ENCODE measurements at regions not wholly inside any gene's neighbourhood (a gene's known extent, or its start where the extent isn't known, plus 50 kb on each side); places are given as distances from the start of the nearest gene placed in this dataset.

DNA sequence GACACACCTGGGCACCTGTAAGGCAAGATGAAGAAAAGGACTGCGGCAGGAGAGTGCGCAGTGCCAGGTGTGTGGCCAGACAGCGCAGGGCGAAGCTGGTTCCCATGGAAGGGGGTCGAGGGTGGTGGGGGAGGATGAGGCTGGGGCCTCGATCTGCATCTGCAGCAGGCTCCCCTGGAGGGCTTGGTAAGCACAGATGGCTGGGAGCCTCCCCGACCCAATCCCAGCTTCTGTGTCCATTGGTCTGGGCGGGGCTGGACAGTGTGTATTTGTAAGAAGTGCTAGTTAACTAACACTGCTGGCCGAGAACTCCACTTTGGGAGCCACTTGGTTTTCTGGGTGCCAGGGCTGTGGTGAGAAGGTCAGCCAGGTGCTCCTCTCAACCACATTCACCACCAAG is 385.1 kb upstream of the IRX1 start:
- TF ChIP-seq EZH2phosphoT487 (IDR thresholded peaks at IDR 0.05; ENCODE audit: insufficient read depth, low read depth), result no peak
- no peak for TF ChIP-seq EZH2 (IDR thresholded peaks at IDR 0.05; ENCODE audit: insufficient read depth, poor library complexity, severe bottlenecking)
- Histone ChIP-seq H4K20me1 (ENCODE audit: insufficient read depth) (no peaks in the 10 kb centered on the region), H3K27me3 (replicated peaks; ENCODE audit: insufficient read depth) (no peaks in the 10 kb centered on the region), H3K9ac (no peak overlapping the region), H3K27ac (no peak overlapping the region), H3K79me2 (ENCODE audit: insufficient read depth) (no peaks in the 10 kb centered on the region), H3K36me3 (ENCODE audit: low read depth) (no peaks in the 10 kb centered on the region), H3K9me3 (ENCODE audit: low read depth) (no peaks in the 10 kb centered on the region), H3F3A (ENCODE audit: insufficient read depth) (no peaks in the 10 kb centered on the region), H3K4me2 (ENCODE audit: unreplicated experiment) (no peak overlapping the region), H3K4me3 (no peak overlapping the region), H2AFZ (no peak overlapping the region), H3K4me1 (ENCODE audit: insufficient read depth) (no peaks in the 10 kb centered on the region), H3K9me2 (ENCODE audit: insufficient read depth) (no peaks in the 10 kb centered on the region)
- in situ Hi-C loops (cut with MboI), result no loop called here
- 55 to 59% methylated on average over 8 to 9 of the region's 9 CpGs for WGBS, 2 experiments (ENCODE audit: low coverage in 1 of 2, low lambda C conversion rate in 2 of 2, missing lambda C conversion rate in 2 of 2)
- DNase-seq, result no peak

DNA sequence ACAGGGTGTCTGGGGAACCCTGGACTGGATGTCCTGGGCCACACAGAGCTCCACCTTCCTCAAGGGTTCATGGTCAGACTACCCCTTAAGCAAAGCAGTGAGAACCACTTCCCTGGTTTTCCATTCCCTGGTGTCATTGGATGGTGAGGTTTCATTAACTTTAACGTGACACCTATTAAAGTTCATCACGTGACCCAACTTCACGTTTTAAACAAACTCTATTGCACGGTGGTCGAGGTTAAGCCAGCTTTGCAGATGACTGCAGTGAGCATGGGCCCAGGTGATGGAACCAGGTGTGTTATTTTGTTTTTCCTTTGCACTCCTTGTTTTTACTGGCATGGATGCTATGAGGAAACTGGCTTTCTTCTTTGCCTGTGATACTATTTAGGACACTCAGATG is 385.7 kb upstream of the IRX1 start:
- 11 to 24% methylated on average over 5 of the region's 5 CpGs for WGBS, 2 experiments (ENCODE audit: low coverage in 1 of 2, low lambda C conversion rate in 2 of 2, missing lambda C conversion rate in 2 of 2)
- no peaks in the 10 kb centered on the region for H4K20me1 ChIP-seq (ENCODE audit: insufficient read depth)
- no peak overlapping the region for H2AFZ ChIP-seq
- no peaks in the 10 kb centered on the region for H3K9me2 ChIP-seq (ENCODE audit: insufficient read depth)
- no peaks in the 10 kb centered on the region for H3K27me3 ChIP-seq (replicated peaks; ENCODE audit: insufficient read depth)
- no peaks in the 10 kb centered on the region for H3F3A ChIP-seq (ENCODE audit: insufficient read depth)
- no peaks in the 10 kb centered on the region for H3K4me1 ChIP-seq (ENCODE audit: insufficient read depth)
- no peak overlapping the region for H3K4me3 ChIP-seq
- no peaks in the 10 kb centered on the region for H3K79me2 ChIP-seq (ENCODE audit: insufficient read depth)
- DNase-seq, result no peak
- in situ Hi-C loops (cut with MboI), result no loop called here
- H3K36me3 ChIP-seq (ENCODE audit: low read depth), result no peaks in the 10 kb centered on the region
- H3K9me3 ChIP-seq (ENCODE audit: low read depth), result no peaks in the 10 kb centered on the region
- TF ChIP-seq EZH2 (IDR thresholded peaks at IDR 0.05; ENCODE audit: insufficient read depth, poor library complexity, severe bottlenecking) (no peak), EZH2phosphoT487 (IDR thresholded peaks at IDR 0.05; ENCODE audit: insufficient read depth, low read depth) (no peak)
- no peak overlapping the region for H3K9ac ChIP-seq
- H3K27ac ChIP-seq, result no peak overlapping the region
- no peak overlapping the region for H3K4me2 ChIP-seq (ENCODE audit: unreplicated experiment)

- Histone ChIP-seq H3K27me3 (replicated peaks; ENCODE audit: insufficient read depth) (no peaks in the 10 kb centered on the region; the same call in 1 of the 2 replicates), H3K36me3 (ENCODE audit: low read depth) (no peaks in the 10 kb centered on the region), H3K4me1 (ENCODE audit: insufficient read depth) (no peaks in the 10 kb centered on the region), H3K9ac (no peak overlapping the region), H3K4me2 (ENCODE audit: unreplicated experiment) (no peak overlapping the region), H3K9me2 (ENCODE audit: insufficient read depth) (no peaks in the 10 kb centered on the region), H4K20me1 (ENCODE audit: insufficient read depth) (no peaks in the 10 kb centered on the region), H3F3A (ENCODE audit: insufficient read depth) (no peaks in the 10 kb centered on the region), H3K4me3 (no peak overlapping the region), H3K9me3 (ENCODE audit: low read depth) (no peaks in the 10 kb centered on the region), H2AFZ (no peak overlapping the region), H3K27ac (no peak overlapping the region), H3K79me2 (ENCODE audit: insufficient read depth) (no peaks in the 10 kb centered on the region)
- 44 to 53% methylated on average over 13 of the region's 13 CpGs for WGBS, 2 experiments (ENCODE audit: low coverage in 1 of 2, low lambda C conversion rate in 2 of 2, missing lambda C conversion rate in 2 of 2)
- no peak for DNase-seq
- no peak for TF ChIP-seq EZH2 (IDR thresholded peaks at IDR 0.05; ENCODE audit: insufficient read depth, poor library complexity, severe bottlenecking)
- TF ChIP-seq EZH2phosphoT487 (IDR thresholded peaks at IDR 0.05; ENCODE audit: insufficient read depth, low read depth), result no peak
- in situ Hi-C loops (cut with MboI), result no loop called here
Measured at GRCh38 chr5:3202570-3202969, 393.1 kb upstream of the IRX1 start.

DNA sequence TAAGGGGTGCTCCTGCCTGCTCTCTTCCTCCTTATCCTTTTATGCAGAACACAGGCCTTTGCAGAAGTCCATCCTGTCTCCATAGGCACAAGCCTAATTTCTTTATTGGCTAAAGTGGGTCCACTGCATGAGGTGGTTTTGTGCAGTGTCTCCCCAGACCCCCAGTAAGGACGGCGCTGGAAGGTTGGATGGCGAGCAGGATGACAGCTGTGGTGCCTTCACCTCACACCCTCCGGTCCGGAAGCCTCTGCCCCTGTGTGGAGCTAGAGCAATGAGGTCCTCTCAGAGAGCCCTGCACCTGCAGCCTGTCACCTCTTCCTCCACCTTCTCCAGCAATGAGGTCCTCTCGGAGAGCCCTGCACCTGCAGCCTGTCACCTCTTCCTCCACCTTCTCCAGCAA is 393.7 kb upstream of the IRX1 start:
- no peak overlapping the region for H3K4me3 ChIP-seq
- no peaks in the 10 kb centered on the region for H3F3A ChIP-seq (ENCODE audit: insufficient read depth)
- no peaks in the 10 kb centered on the region for H3K36me3 ChIP-seq (ENCODE audit: low read depth)
- no peak overlapping the region for H2AFZ ChIP-seq
- DNase-seq, result no peak
- no peaks in the 10 kb centered on the region for H3K9me2 ChIP-seq (ENCODE audit: insufficient read depth)
- no peaks in the 10 kb centered on the region for H3K9me3 ChIP-seq (ENCODE audit: low read depth)
- no peak overlapping the region for H3K27ac ChIP-seq
- no peaks in the 10 kb centered on the region for H3K79me2 ChIP-seq (ENCODE audit: insufficient read depth)
- no peak for TF ChIP-seq EZH2 (IDR thresholded peaks at IDR 0.05; ENCODE audit: insufficient read depth, poor library complexity, severe bottlenecking)
- no peak for TF ChIP-seq EZH2phosphoT487 (IDR thresholded peaks at IDR 0.05; ENCODE audit: insufficient read depth, low read depth)
- in situ Hi-C loops (cut with MboI), result no loop called here
- no peak overlapping the region for H3K9ac ChIP-seq
- WGBS, 2 experiments (ENCODE audit: low coverage in 1 of 2, low lambda C conversion rate in 2 of 2, missing lambda C conversion rate in 2 of 2), result 62 to 68% methylated on average over 5 to 6 of the region's 6 CpGs
- no peak overlapping the region for H3K4me2 ChIP-seq (ENCODE audit: unreplicated experiment)
- H4K20me1 ChIP-seq (ENCODE audit: insufficient read depth), result no peaks in the 10 kb centered on the region
- no peaks in the 10 kb centered on the region; the same call in 1 of the 2 replicates for H3K27me3 ChIP-seq (replicated peaks; ENCODE audit: insufficient read depth)
- no peaks in the 10 kb centered on the region for H3K4me1 ChIP-seq (ENCODE audit: insufficient read depth)

GRCh38 chr5:3201121-3201520 is 394.5 kb upstream of the IRX1 start:
- H3K9me2 ChIP-seq (ENCODE audit: insufficient read depth), result no peaks in the 10 kb centered on the region
- no peaks in the 10 kb centered on the region for H3K4me1 ChIP-seq (ENCODE audit: insufficient read depth)
- no peak for TF ChIP-seq EZH2phosphoT487 (IDR thresholded peaks at IDR 0.05; ENCODE audit: insufficient read depth, low read depth)
- TF ChIP-seq EZH2 (IDR thresholded peaks at IDR 0.05; ENCODE audit: insufficient read depth, poor library complexity, severe bottlenecking), result no peak
- no peak overlapping the region for H3K4me3 ChIP-seq
- H4K20me1 ChIP-seq (ENCODE audit: insufficient read depth), result no peaks in the 10 kb centered on the region
- 45 to 61% methylated on average over 8 of the region's 8 CpGs for WGBS, 2 experiments (ENCODE audit: low coverage in 1 of 2, low lambda C conversion rate in 2 of 2, missing lambda C conversion rate in 2 of 2)
- H3K27me3 ChIP-seq (replicated peaks; ENCODE audit: insufficient read depth), result no peaks in the 10 kb centered on the region; the same call in 1 of the 2 replicates
- in situ Hi-C loops (cut with MboI), result no loop called here
- no peak overlapping the region for H3K9ac ChIP-seq
- no peaks in the 10 kb centered on the region for H3K36me3 ChIP-seq (ENCODE audit: low read depth)
- H3K9me3 ChIP-seq (ENCODE audit: low read depth), result no peaks in the 10 kb centered on the region
- H3K4me2 ChIP-seq (ENCODE audit: unreplicated experiment), result no peak overlapping the region
- H2AFZ ChIP-seq, result no peak overlapping the region
- H3K27ac ChIP-seq, result no peak overlapping the region
- no peaks in the 10 kb centered on the region for H3F3A ChIP-seq (ENCODE audit: insufficient read depth)
- no peaks in the 10 kb centered on the region for H3K79me2 ChIP-seq (ENCODE audit: insufficient read depth)
- DNase-seq, result no peak

Data from GM23248 (cell line).